Activated B cell treated with CpG ODN at 0.5 μM for 24 hours (primary cell): ENCODE measurements at regions not wholly inside any gene's neighbourhood (a gene's known extent, or its start where the extent isn't known, plus 50 kb on each side); places are given as distances from the start of the nearest gene placed in this dataset.

Source experiments
- ATAC-seq: fragments of 200-7000 bp; cut with Tn5 transposase; one replicate; pipeline ENCODE4 v1.10.0; 2021; ENCODE audit warnings: low read depth, mild to moderate bottlenecking, moderate library complexity
- CTCF ChIA-PET: fragments of 350-600 bp; sonication (Branson Sonifier 250); formaldehyde crosslinking; loops from one replicate; lab custom pipeline; 2021; ENCODE audit warnings: antibody characterized with exemption; lab: Charles Lee
- POLR2A ChIA-PET: fragments of 350-600 bp; sonication (Branson Sonifier 250); formaldehyde crosslinking; loops from one replicate; lab custom pipeline; 2021; ENCODE audit warnings: antibody characterized with exemption; lab: Charles Lee
- DNase-seq: peaks from one replicate; pipeline ENCODE4 v3.0.0; 2022
- H3K27ac Mint-ChIP-seq: one replicate; pipeline ENCODE4 v1.8.0; 2020; ENCODE audit warnings: mixed read lengths
- H3K27me3 Mint-ChIP-seq: one replicate; pipeline ENCODE4 v1.8.0; 2021; ENCODE audit warnings: mixed read lengths
- H3K36me3 Mint-ChIP-seq: one replicate; pipeline ENCODE4 v1.8.0; 2021; ENCODE audit warnings: low read depth, mixed read lengths
- H3K4me1 Mint-ChIP-seq: one replicate; pipeline ENCODE4 v1.8.0; 2021; ENCODE audit warnings: mixed read lengths
- H3K4me3 Mint-ChIP-seq: one replicate; pipeline ENCODE4 v1.8.0; 2020; ENCODE audit warnings: mild to moderate bottlenecking, mixed read lengths
- H3K9me3 Mint-ChIP-seq: one replicate; pipeline ENCODE4 v1.8.0; 2020; ENCODE audit warnings: mixed read lengths
- intact Hi-C: fragments of 100-400 bp; cut with micrococcal nuclease; formaldehyde crosslinking; loops from one replicate; pipeline ENCODE4 v1.15.1; 2024
- TF ChIP-seq, protein P1 (sequence below): fragments of 200-600 bp; IDR thresholded peaks from one replicate; pipeline ENCODE4 v1.8.0; 2022; ENCODE audit warnings: antibody characterized with exemption, mild to moderate bottlenecking

DNA sequence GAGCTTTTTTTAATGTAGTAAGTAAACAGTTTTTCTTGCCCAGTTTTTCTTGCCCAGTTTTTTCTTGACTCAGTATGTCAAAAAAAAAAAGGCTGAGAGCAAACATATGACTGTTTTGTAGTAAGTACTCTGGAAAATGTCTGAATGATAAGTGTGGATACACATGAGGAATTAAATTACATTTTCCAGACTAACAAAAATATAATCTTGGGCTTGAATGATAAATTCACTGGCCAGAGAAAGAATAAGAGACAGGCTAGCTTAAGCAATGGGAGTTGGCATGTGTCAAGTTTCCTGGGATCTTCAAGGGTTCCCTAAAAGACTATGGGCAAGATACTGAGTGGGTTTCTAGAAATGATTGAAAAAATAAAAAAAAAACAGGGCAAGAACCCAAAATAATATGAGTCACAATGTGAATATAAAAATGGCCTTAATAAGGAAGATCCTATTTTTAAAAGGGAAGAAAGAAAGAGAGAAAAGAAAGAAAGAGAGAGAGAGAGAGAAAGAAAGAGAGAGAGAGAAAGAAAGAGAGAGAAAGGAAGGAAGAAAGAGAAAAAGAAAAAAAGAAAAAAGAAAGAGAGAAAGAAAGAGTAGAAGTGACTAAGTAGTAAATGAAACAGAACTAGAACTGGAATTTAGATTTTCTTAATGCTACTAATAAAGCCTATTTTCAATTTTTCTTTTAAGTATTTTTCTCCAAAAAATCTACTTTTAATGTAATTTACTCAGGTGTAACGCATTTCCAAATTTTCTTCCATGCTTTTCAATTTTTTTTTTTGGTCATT, 60.2 kb downstream of the TFPI2 start:
- POLR2A ChIA-PET, result no interaction called here
- H3K4me3 Mint-ChIP-seq, result no peak overlapping the region
- H3K9me3 Mint-ChIP-seq, result no peaks in the 10 kb centered on the region
- no peaks in the 10 kb centered on the region for H3K4me1 Mint-ChIP-seq
- no peak overlapping the region for H3K27ac Mint-ChIP-seq
- intact Hi-C loops, result no loop called here
- DNase-seq, result no peak
- H3K36me3 Mint-ChIP-seq, result no peaks in the 10 kb centered on the region
- no peaks in the 10 kb centered on the region for H3K27me3 Mint-ChIP-seq
- TF ChIP-seq, protein P1, sequence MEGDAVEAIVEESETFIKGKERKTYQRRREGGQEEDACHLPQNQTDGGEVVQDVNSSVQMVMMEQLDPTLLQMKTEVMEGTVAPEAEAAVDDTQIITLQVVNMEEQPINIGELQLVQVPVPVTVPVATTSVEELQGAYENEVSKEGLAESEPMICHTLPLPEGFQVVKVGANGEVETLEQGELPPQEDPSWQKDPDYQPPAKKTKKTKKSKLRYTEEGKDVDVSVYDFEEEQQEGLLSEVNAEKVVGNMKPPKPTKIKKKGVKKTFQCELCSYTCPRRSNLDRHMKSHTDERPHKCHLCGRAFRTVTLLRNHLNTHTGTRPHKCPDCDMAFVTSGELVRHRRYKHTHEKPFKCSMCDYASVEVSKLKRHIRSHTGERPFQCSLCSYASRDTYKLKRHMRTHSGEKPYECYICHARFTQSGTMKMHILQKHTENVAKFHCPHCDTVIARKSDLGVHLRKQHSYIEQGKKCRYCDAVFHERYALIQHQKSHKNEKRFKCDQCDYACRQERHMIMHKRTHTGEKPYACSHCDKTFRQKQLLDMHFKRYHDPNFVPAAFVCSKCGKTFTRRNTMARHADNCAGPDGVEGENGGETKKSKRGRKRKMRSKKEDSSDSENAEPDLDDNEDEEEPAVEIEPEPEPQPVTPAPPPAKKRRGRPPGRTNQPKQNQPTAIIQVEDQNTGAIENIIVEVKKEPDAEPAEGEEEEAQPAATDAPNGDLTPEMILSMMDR, result no peak
- CTCF ChIA-PET, result no interaction called here
- ATAC-seq, result no peak

DNA sequence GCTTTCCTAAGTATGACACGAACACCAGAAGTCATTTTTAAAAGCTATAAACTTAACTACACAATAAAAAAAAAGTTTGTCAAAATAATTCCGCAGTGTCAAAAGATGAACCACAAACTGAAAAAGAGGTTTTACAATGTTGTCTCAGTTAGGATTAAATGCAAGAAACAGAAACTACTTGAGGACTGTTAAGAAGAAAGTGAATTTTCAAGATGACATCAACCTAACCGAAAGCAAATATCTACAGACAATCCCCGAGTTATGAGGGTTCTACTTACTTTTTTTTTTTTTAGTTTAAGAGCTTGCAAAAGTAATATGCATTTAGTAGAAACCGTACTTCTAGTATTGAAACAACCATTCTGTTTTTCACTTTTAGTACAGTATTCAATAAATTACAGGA, 62.3 kb downstream of the TFPI2 start:
- intact Hi-C loops, result no loop called here
- no peaks in the 10 kb centered on the region for H3K4me1 Mint-ChIP-seq
- no peak for ATAC-seq
- H3K27ac Mint-ChIP-seq, result no peak overlapping the region
- POLR2A ChIA-PET, result no interaction called here
- no peaks in the 10 kb centered on the region for H3K27me3 Mint-ChIP-seq
- H3K9me3 Mint-ChIP-seq, result no peaks in the 10 kb centered on the region
- no peak for DNase-seq
- H3K36me3 Mint-ChIP-seq, result no peaks in the 10 kb centered on the region
- no peak overlapping the region for H3K4me3 Mint-ChIP-seq
- TF ChIP-seq, protein P1, result no peak
- CTCF ChIA-PET, result no interaction called here

DNA sequence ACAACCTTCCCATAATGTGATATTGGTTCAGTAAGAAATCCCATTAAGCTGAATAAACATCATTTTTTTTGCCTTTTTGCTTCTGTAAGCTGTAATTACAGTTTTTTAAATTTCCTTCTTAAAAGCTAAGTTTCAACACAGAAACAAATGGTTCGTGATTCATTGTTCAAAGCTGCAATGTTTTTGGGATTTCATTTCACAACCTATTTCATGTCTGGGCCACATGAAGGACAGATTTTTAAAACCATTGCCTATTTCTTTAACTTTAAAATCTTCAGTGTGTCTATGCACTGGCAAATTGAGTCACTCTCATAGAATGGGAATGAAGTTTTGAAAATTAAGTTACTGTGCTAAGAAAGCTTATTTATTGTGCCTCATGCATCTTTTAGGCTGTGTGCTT, 66.9 kb downstream of the TFPI2 start:
- H3K27me3 Mint-ChIP-seq, result peaks cover 4% of the 10 kb centered on the region
- H3K9me3 Mint-ChIP-seq, result no peaks in the 10 kb centered on the region
- H3K36me3 Mint-ChIP-seq, result no peaks in the 10 kb centered on the region
- intact Hi-C loops, result no loop called here
- TF ChIP-seq, protein P1, result no peak
- H3K27ac Mint-ChIP-seq, result no peak overlapping the region
- H3K4me1 Mint-ChIP-seq, result no peaks in the 10 kb centered on the region
- DNase-seq (no peak), ATAC-seq (no peak)
- no peak overlapping the region for H3K4me3 Mint-ChIP-seq
- ChIA-PET CTCF (interaction anchor here (0.6 to 0.7 kb wide), 2 partner anchors 47 to 572 kb away, joined by 3 to 4 read pairs; no protein-coding TSS in a partner anchor), POLR2A (no interaction called here)

DNA sequence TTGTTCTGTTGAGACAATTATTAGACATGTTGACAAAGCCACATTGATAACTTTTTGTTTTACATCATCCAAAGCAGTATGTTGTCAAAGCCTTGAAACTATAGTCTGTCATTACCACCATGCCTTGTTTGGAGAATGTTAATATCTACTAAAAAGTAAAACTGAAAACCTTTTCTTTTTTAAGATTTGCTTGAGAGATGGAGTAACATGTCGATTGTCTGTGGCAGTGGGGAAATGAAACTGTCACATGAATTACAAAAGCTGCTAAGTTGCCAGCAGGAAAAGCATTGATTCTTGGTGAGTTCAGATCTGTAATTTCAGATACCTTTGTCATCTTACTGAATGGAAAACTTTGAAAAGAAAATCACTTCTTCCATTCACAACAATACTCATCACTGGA, 69.1 kb downstream of the TFPI2 start:
- Mint-ChIP-seq H3K4me1 (no peaks in the 10 kb centered on the region), H3K27me3 (peaks cover 4% of the 10 kb centered on the region), H3K4me3 (no peak overlapping the region), H3K27ac (no peak overlapping the region), H3K36me3 (no peaks in the 10 kb centered on the region), H3K9me3 (no peaks in the 10 kb centered on the region)
- TF ChIP-seq, protein P1, result no peak
- DNase-seq (no peak), ATAC-seq (no peak)
- POLR2A ChIA-PET, result no interaction called here
- CTCF ChIA-PET, result no interaction called here
- intact Hi-C loops, result no loop called here

DNA sequence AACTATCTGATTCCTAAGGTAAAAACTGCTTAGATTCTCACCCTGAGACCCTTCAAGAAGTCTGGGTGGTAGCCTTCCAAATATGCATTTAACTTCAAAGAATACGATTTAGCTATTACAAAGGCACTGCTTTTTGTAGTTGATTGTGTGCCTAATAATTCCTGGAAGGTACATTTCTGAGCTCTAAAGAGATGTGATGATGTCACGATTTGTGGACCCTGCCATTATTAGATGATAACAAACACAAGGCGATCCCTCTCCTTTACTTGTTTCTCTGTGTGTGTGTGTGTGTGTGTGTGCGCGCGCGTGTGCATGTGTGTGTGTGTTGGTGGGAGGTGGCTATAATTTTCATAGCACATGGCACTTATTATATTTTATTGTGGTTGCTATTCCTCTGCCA, 70.9 kb downstream of the TFPI2 start:
- no peak overlapping the region for H3K4me3 Mint-ChIP-seq
- intact Hi-C loops, result no loop called here
- H3K4me1 Mint-ChIP-seq, result no peaks in the 10 kb centered on the region
- CTCF ChIA-PET, result no interaction called here
- TF ChIP-seq, protein P1, result no peak
- H3K9me3 Mint-ChIP-seq, result no peaks in the 10 kb centered on the region
- ATAC-seq (no peak), DNase-seq (no peak)
- no peak overlapping the region for H3K27ac Mint-ChIP-seq
- POLR2A ChIA-PET, result no interaction called here
- no peaks in the 10 kb centered on the region for H3K36me3 Mint-ChIP-seq
- H3K27me3 Mint-ChIP-seq, result peaks cover 4% of the 10 kb centered on the region
